ENCODE measurements at regions not wholly inside any gene's neighbourhood (a gene's known extent, or its start where the extent isn't known, plus 50 kb on each side); places are given as distances from the start of the nearest gene placed in this dataset.

- DNase-seq (ENCODE audit: low read depth in 1 of 2, low spot score in 1 of 2) = no peak
- no peak for TF ChIP-seq POLR2AphosphoS5 (IDR thresholded peaks at IDR 0.05; ENCODE audit: low read depth)
- TF ChIP-seq REST (IDR thresholded peaks at IDR 0.05; ENCODE audit: insufficient replicate concordance, low read depth) = no peak
- TF ChIP-seq GABPA (IDR thresholded peaks at IDR 0.05; ENCODE audit: low read depth) = no peak
- no peak for TF ChIP-seq CTCF (IDR thresholded peaks at IDR 0.05; ENCODE audit: insufficient read depth, low read length)
- no peak for TF ChIP-seq SPI1 (IDR thresholded peaks at IDR 0.05; ENCODE audit: borderline replicate concordance, low read depth)
- Histone ChIP-seq H3K4me3 (replicated peaks; ENCODE audit: insufficient read depth, low read length) (no peak overlapping the region), H3K27me3 (ENCODE audit: insufficient read depth, poor library complexity, severe bottlenecking) (no peaks in the 10 kb centered on the region), H3K27ac (replicated peaks) (no peak overlapping the region)
These were observed 1014.9 kb upstream of the ATXN8OS start for GRCh38 chr13:69092615-69093322.

- Histone ChIP-seq H3K4me3 (replicated peaks; ENCODE audit: insufficient read depth, low read length) (no peak overlapping the region), H3K27ac (replicated peaks) (no peak overlapping the region), H3K27me3 (ENCODE audit: insufficient read depth, poor library complexity, severe bottlenecking) (no peaks in the 10 kb centered on the region)
- no peak for DNase-seq (ENCODE audit: low read depth in 1 of 2, low spot score in 1 of 2)
- no peak for TF ChIP-seq CTCF (IDR thresholded peaks at IDR 0.05; ENCODE audit: insufficient read depth, low read length)
- TF ChIP-seq SPI1 (IDR thresholded peaks at IDR 0.05; ENCODE audit: borderline replicate concordance, low read depth) = no peak
- TF ChIP-seq GABPA (IDR thresholded peaks at IDR 0.05; ENCODE audit: low read depth) = no peak
- TF ChIP-seq POLR2AphosphoS5 (IDR thresholded peaks at IDR 0.05; ENCODE audit: low read depth) = no peak
- no peak for TF ChIP-seq REST (IDR thresholded peaks at IDR 0.05; ENCODE audit: insufficient replicate concordance, low read depth)
These were observed 1030.4 kb upstream of the ATXN8OS start for GRCh38 chr13:69077267-69077666.

GRCh38 chr13:69069554-69070133 lies 1038.0 kb upstream of the ATXN8OS start:
- TF ChIP-seq REST (IDR thresholded peaks at IDR 0.05; ENCODE audit: insufficient replicate concordance, low read depth) (no peak), SPI1 (IDR thresholded peaks at IDR 0.05; ENCODE audit: borderline replicate concordance, low read depth) (no peak), GABPA (IDR thresholded peaks at IDR 0.05; ENCODE audit: low read depth) (no peak), CTCF (IDR thresholded peaks at IDR 0.05; ENCODE audit: insufficient read depth, low read length) (no peak), POLR2AphosphoS5 (IDR thresholded peaks at IDR 0.05; ENCODE audit: low read depth) (no peak)
- no peak overlapping the region for H3K4me3 ChIP-seq (replicated peaks; ENCODE audit: insufficient read depth, low read length)
- DNase-seq (ENCODE audit: low read depth in 1 of 2, low spot score in 1 of 2) = no peak
- H3K27ac ChIP-seq (replicated peaks) = no peak overlapping the region
- H3K27me3 ChIP-seq (ENCODE audit: insufficient read depth, poor library complexity, severe bottlenecking) = no peaks in the 10 kb centered on the region

Data from HL-60 (cell line).